ENCODE measurements at regions not wholly inside any gene's neighbourhood (a gene's known extent, or its start where the extent isn't known, plus 50 kb on each side); places are given as distances from the start of the nearest gene placed in this dataset.
"Not testable (repeated sequence)": the region's sequence is repeated elsewhere in the genome, so short reads cannot be mapped to it uniquely, and the experiment has no call there.

GRCh38 chr6:74455786-74456185, 750.1 kb downstream of the COL12A1 start:
- DNase-seq (ENCODE audit: low spot score), result no peak
- H3K27ac ChIP-seq, result no peak overlapping the region
- ChIA-PET POLR2A (ENCODE audit: low non-redundant PET) (no interaction called here), CTCF (no interaction called here)
- TF ChIP-seq CTCF (conservative IDR thresholded peaks at IDR 0.05; ENCODE audit: low read depth), result no peak

- no peak for DNase-seq (ENCODE audit: low spot score)
- no peak for TF ChIP-seq CTCF (conservative IDR thresholded peaks at IDR 0.05; ENCODE audit: low read depth)
- H3K27ac ChIP-seq, result no peak overlapping the region
- ChIA-PET CTCF (no interaction called here), POLR2A (ENCODE audit: low non-redundant PET) (no interaction called here)
Observed at GRCh38 chr6:74451953-74452352, 753.9 kb downstream of the COL12A1 start.

GRCh38 chr6:74448850-74449249, 752.8 kb downstream of the CD109 start:
- TF ChIP-seq CTCF (conservative IDR thresholded peaks at IDR 0.05; ENCODE audit: low read depth), result no peak
- CTCF ChIA-PET, result interaction anchor here (0.6 kb wide), 1 partner anchor 40 kb away, joined by 3 read pairs; no protein-coding TSS in a partner anchor
- H3K27ac ChIP-seq, result no peak overlapping the region
- POLR2A ChIA-PET (ENCODE audit: low non-redundant PET), result no interaction called here
- DNase-seq (ENCODE audit: low spot score), result no peak

- no peak for DNase-seq (ENCODE audit: low spot score)
- no peak overlapping the region for H3K27ac ChIP-seq
- TF ChIP-seq CTCF (conservative IDR thresholded peaks at IDR 0.05; ENCODE audit: low read depth), result no peak
- ChIA-PET CTCF (no interaction called here), POLR2A (ENCODE audit: low non-redundant PET) (no interaction called here)
Observed at GRCh38 chr6:74447013-74447412, 751.0 kb downstream of the CD109 start.

- no peak for TF ChIP-seq CTCF (conservative IDR thresholded peaks at IDR 0.05; ENCODE audit: low read depth)
- POLR2A ChIA-PET (ENCODE audit: low non-redundant PET), result no interaction called here
- CTCF ChIA-PET, result no interaction called here
- no peak overlapping the region for H3K27ac ChIP-seq
- DNase-seq (ENCODE audit: low spot score), result no peak
Observed at GRCh38 chr6:74439123-74439811, 743.3 kb downstream of the CD109 start.

GRCh38 chr6:74438395-74438794, 742.4 kb downstream of the CD109 start:
- CTCF ChIA-PET; POLR2A ChIA-PET (ENCODE audit: low non-redundant PET); DNase-seq (ENCODE audit: low spot score); H3K27ac ChIP-seq: not testable (repeated sequence)

GRCh38 chr6:74434171-74434570, 738.2 kb downstream of the CD109 start:
- TF ChIP-seq CTCF (conservative IDR thresholded peaks at IDR 0.05; ENCODE audit: low read depth), result no peak
- DNase-seq (ENCODE audit: low spot score), result no peak
- ChIA-PET CTCF (no interaction called here), POLR2A (ENCODE audit: low non-redundant PET) (no interaction called here)
- H3K27ac ChIP-seq, result no peak overlapping the region
